ENCODE measurements at regions not wholly inside any gene's neighbourhood (a gene's known extent, or its start where the extent isn't known, plus 50 kb on each side); places are given as distances from the start of the nearest gene placed in this dataset.

GRCh38 chr15:87129916-87130315 is 1050.2 kb downstream of the AGBL1 start:
- no CpG with 5 or more reads among the region's 1 CpG for WGBS, 2 experiments (ENCODE audit: extremely low coverage in 2 of 2, insufficient read length in 1 of 2)
- POLR2A ChIA-PET (ENCODE audit: unreplicated experiment): no interaction called here
- no peak for ATAC-seq (ENCODE audit: low read depth)
- Histone ChIP-seq H3K9ac (ENCODE audit: low read depth, low read length) (no peak overlapping the region), H3K4me3 (ENCODE audit: insufficient read depth, low read depth, low read length) (no peak overlapping the region), H3K56ac (ENCODE audit: extremely low read depth, insufficient read depth, low read length) (no peak overlapping the region), H3K79me1 (ENCODE audit: low read depth in 1 of 2, low read length in 2 of 2) (no peaks in the 10 kb centered on the region), H3K27me3 (ENCODE audit: control insufficient read depth, insufficient read depth, low read length) (no peaks in the 10 kb centered on the region), H2BK20ac (ENCODE audit: low read depth, low read length) (no peak overlapping the region), H2AFZ (replicated peaks; ENCODE audit: low read length, poor library complexity) (no peak overlapping the region), H3K23ac (ENCODE audit: low read depth, low read length) (no peak overlapping the region), H3K9me3 (ENCODE audit: control insufficient read depth, insufficient read depth, low read length) (peaks cover 8% of the 10 kb centered on the region), H3K36me3 (ENCODE audit: control insufficient read depth, insufficient read depth, low read length) (no peaks in the 10 kb centered on the region), H3K4ac (ENCODE audit: low read depth, low read length) (no peak overlapping the region), H3K4me1 (ENCODE audit: control insufficient read depth, insufficient read depth, low read length) (no peaks in the 10 kb centered on the region), H4K20me1 (ENCODE audit: insufficient read depth, low read length) (no peaks in the 10 kb centered on the region), H2BK15ac (ENCODE audit: low read depth, low read length) (no peak overlapping the region), H2BK5ac (ENCODE audit: low read depth, low read length, poor library complexity, severe bottlenecking) (no peak overlapping the region), H3K18ac (ENCODE audit: low read depth, low read length) (no peak overlapping the region), H4K5ac (ENCODE audit: low read depth, low read length) (no peak overlapping the region), H3K4me2 (ENCODE audit: low read depth, low read length) (no peak overlapping the region), H2AK5ac (ENCODE audit: low read depth, low read length) (no peak overlapping the region), H3K27ac (ENCODE audit: insufficient read depth, low read length) (no peak overlapping the region), H4K8ac (ENCODE audit: low read depth in 2 of 2, low read length in 2 of 2) (no peak overlapping the region), H2BK120ac (ENCODE audit: low read depth, low read length) (no peak overlapping the region), H2AK9ac (replicated peaks; ENCODE audit: low read depth, low read length, poor library complexity) (no peak overlapping the region), H3K9me1 (ENCODE audit: insufficient read depth, low read length) (no peaks in the 10 kb centered on the region), H3K14ac (replicated peaks; ENCODE audit: low read depth, low read length) (no peak overlapping the region), H4K91ac (ENCODE audit: insufficient read depth, low read depth, low read length) (no peak overlapping the region)
- no peak for DNase-seq
- intact Hi-C loops (cut with micrococcal nuclease) (no loop called here), dilution Hi-C loops (cut with HindIII; ENCODE audit: low sequenced_read_pairs, unreplicated experiment) (no loop called here), in situ Hi-C loops (cut with MboI; ENCODE audit: low sequenced_read_pairs) (no loop called here)
- CTCF ChIA-PET: no interaction called here
- no TSS peak for BruUV-seq (replicated peaks)
- TF ChIP-seq RCOR1 (IDR thresholded peaks at IDR 0.05; ENCODE audit: insufficient replicate concordance, low read length) (no peak), MXI1 (IDR thresholded peaks at IDR 0.05; ENCODE audit: borderline replicate concordance, low read depth, low read length) (no peak), RAD21 (IDR thresholded peaks at IDR 0.05; ENCODE audit: low read length) (no peak), RFX5 (IDR thresholded peaks at IDR 0.05; ENCODE audit: low read depth, low read length) (no peak), SMC3 (IDR thresholded peaks at IDR 0.05; ENCODE audit: low read depth, low read length) (no peak), ELK1 (IDR thresholded peaks at IDR 0.05; ENCODE audit: borderline replicate concordance, low read depth, low read length) (no peak), MAFK (IDR thresholded peaks at IDR 0.05; ENCODE audit: low read depth, low read length) (no peak), CEBPB (IDR thresholded peaks at IDR 0.05; ENCODE audit: low read depth, low read length) (no peak), NFE2L2 (IDR thresholded peaks at IDR 0.05; ENCODE audit: low read depth, low read length) (no peak), BHLHE40 (IDR thresholded peaks at IDR 0.05; ENCODE audit: low read depth, low read length) (no peak), MAZ (IDR thresholded peaks at IDR 0.05; ENCODE audit: borderline replicate concordance, low read depth, low read length) (no peak), CTCF (conservative IDR thresholded peaks at IDR 0.05; ENCODE audit: low read depth, low read length) (no peak)
